ENCODE measurements at regions not wholly inside any gene's neighbourhood (a gene's known extent, or its start where the extent isn't known, plus 50 kb on each side); places are given as distances from the start of the nearest gene placed in this dataset.

- TF ChIP-seq CTCF (IDR thresholded peaks at IDR 0.05; ENCODE audit: insufficient read depth, low read depth, low read length) = peak; percentile 6
- no peak for TF ChIP-seq EZH2 (IDR thresholded peaks at IDR 0.05; ENCODE audit: insufficient read depth, low read length)
These were observed 413.6 kb upstream of the ADAMTSL1 start for GRCh38 chr9:18060269-18060934.

All from astrocyte (in vitro differentiated cells and primary cell).